HepG2 (cell line): ENCODE measurements at regions not wholly inside any gene's neighbourhood (a gene's known extent, or its start where the extent isn't known, plus 50 kb on each side); places are given as distances from the start of the nearest gene placed in this dataset.

Source experiments
- ATAC-seq: fragments of 200-7000 bp; cut with Tn5 transposase; 3 replicates; pipeline ENCODE4 v1.9.1; 2020; ENCODE audit warnings: mild to moderate bottlenecking, moderate library complexity
- BruUV-seq: library from RNA; stranded (reverse); fragments of 400-500 nt; replicated peaks from 2 replicates; lab custom pipeline; 2021; lab: Mats Ljungman, UMichigan
- CTCF ChIA-PET: fragments of 300-600 bp; formaldehyde crosslinking; extraction: SDS; loops from one replicate; lab custom pipeline; 2021; ENCODE audit warnings: low total read pairs, inconsistent platforms, low intra/inter-chr PET ratio; lab: Yijun Ruan, JAX
- POLR2A ChIA-PET: fragments of 350-600 bp; sonication (Branson Sonifier 250); formaldehyde crosslinking; loops from one replicate; lab custom pipeline; 2020; ENCODE audit warnings: antibody characterized with exemption, inconsistent platforms; lab: Yijun Ruan, JAX
- DNase-seq: peaks from one replicate; pipeline ENCODE4 v3.0.0-alpha.2; 2015; ENCODE audit warnings: low spot score
- FAIRE-seq: peaks from 3 replicates; lab custom pipeline; 2011; peaks lifted over from hg19 to GRCh38; lab: Jason Lieb, UNC
- H2AFZ ChIP-seq: one replicate; pipeline ENCODE4 v1.6.1; 2011; ENCODE audit warnings: low read length, inconsistent platforms
- H3K27ac ChIP-seq: fragments of 300-600 bp; 3 replicates; pipeline ENCODE4 v1.8.0; 2011; ENCODE audit warnings: mixed run types, mild to moderate bottlenecking, mixed read lengths, low read length, inconsistent platforms; ENCODE audit not compliant: insufficient read depth; ENCODE audit errors: extremely low read length
- H3K27me3 ChIP-seq, 2 experiments: fragments of 200-600 bp in 1 of 2; 2 replicates in 1 of 2; 3 replicates in 1 of 2; pipeline versions ENCODE4 v1.6.0 to v1.8.0; 2011; ENCODE audit warnings: low read length in 2 of 2, mild to moderate bottlenecking in 2 of 2, moderate library complexity in 2 of 2, inconsistent platforms in 1 of 2; ENCODE audit not compliant: insufficient read depth in 2 of 2, control insufficient read depth in 1 of 2
- H3K36me3 ChIP-seq, 2 experiments: fragments of 200-600 bp in 1 of 2; replicated peaks in 1 of 2; 2 replicates in 1 of 2; 3 replicates in 1 of 2; pipeline versions ENCODE4 v1.5.1 to v1.8.0; 2011; ENCODE audit warnings: low read length in 2 of 2, inconsistent platforms in 1 of 2; ENCODE audit not compliant: insufficient read depth in 2 of 2, control insufficient read depth in 1 of 2
- H3K4me1 ChIP-seq: 2 replicates; pipeline ENCODE4 v1.5.1; 2012; ENCODE audit warnings: low read length, inconsistent platforms; ENCODE audit not compliant: insufficient read depth
- H3K4me2 ChIP-seq: 2 replicates; pipeline ENCODE4 v1.6.0; 2011; ENCODE audit warnings: low read depth, low read length, inconsistent platforms
- H3K4me3 ChIP-seq, 3 experiments: fragments of 200-600 bp in 1 of 3; sonication (generic), shearing (Covaris generic) in 1 of 3; replicated peaks in 1 of 3; 2 replicates each; pipeline ENCODE4 v1.5.1; 2011 to 2016; ENCODE audit warnings: low read length in 3 of 3, inconsistent platforms in 2 of 3, low read depth in 2 of 3, mild to moderate bottlenecking in 2 of 3, control low read depth in 1 of 3, mixed read lengths in 1 of 3; ENCODE audit not compliant: insufficient read depth in 1 of 3
- H3K79me2 ChIP-seq: one replicate; pipeline ENCODE4 v1.6.1; 2011; ENCODE audit warnings: low read length, inconsistent platforms; ENCODE audit not compliant: insufficient read depth
- H3K9ac ChIP-seq: 2 replicates; pipeline ENCODE4 v1.6.0; 2011; ENCODE audit warnings: mild to moderate bottlenecking, low read depth, low read length, inconsistent platforms; ENCODE audit not compliant: insufficient read depth
- H3K9me3 ChIP-seq: 2 replicates; pipeline ENCODE4 v1.5.1; 2012; ENCODE audit warnings: mild to moderate bottlenecking, low read length
- H4K20me1 ChIP-seq: 2 replicates; pipeline ENCODE4 v1.6.0; 2011; ENCODE audit warnings: inconsistent platforms, mild to moderate bottlenecking, low read length, moderate library complexity; ENCODE audit not compliant: insufficient read depth
- CBFB ChIP-seq: sonication (generic); formaldehyde crosslinking; IDR thresholded peaks from 2 replicates; pipeline ENCODE4 v1.4.0; 2020; ENCODE audit warnings: missing genetic modification reagents
- PHF8 ChIP-seq: sonication (generic); formaldehyde crosslinking; IDR thresholded peaks from 2 replicates; pipeline ENCODE4 v1.5.0; 2020; ENCODE audit warnings: missing genetic modification reagents
- ZNF124 ChIP-seq: sonication (generic); formaldehyde crosslinking; IDR thresholded peaks from 2 replicates; pipeline ENCODE4 v1.4.0; 2020; ENCODE audit warnings: missing genetic modification reagents
- WGBS: methylation state at CpG from one replicate; pipeline ENCODE4 v1.1.6; 2017; ENCODE audit warnings: low lambda C conversion rate; 5-methylcytosine and 5-hydroxymethylcytosine counted together
- in situ Hi-C: cut with HindIII; loops from 2 replicates; pipeline ENCODE4 v1.10.0; 2017; ENCODE audit warnings: low pct_unique_long_range_greater_than_20kb; ENCODE audit not compliant: extremely low pct_ligation_motif_present
- intact Hi-C: fragments of 100-400 bp; cut with micrococcal nuclease; formaldehyde crosslinking; loops from one replicate; pipeline ENCODE4 v1.10.0; 2022; ENCODE audit not compliant: unreplicated experiment
- TF ChIP-seq, protein P1 (sequence below): sonication (generic); formaldehyde crosslinking; IDR thresholded peaks from 2 replicates; pipeline ENCODE4 v1.4.0; 2020; ENCODE audit warnings: missing genetic modification reagents
- TF ChIP-seq, protein P2 (sequence below): sonication (generic); formaldehyde crosslinking; conservative IDR thresholded peaks from 2 replicates; pipeline ENCODE4 v1.8.0; 2022; ENCODE audit warnings: low read depth, missing genetic modification reagents
- TF ChIP-seq, protein P3 (sequence below): sonication (generic); formaldehyde crosslinking; IDR thresholded peaks from 2 replicates; pipeline ENCODE4 v1.4.0; 2020; ENCODE audit warnings: missing genetic modification reagents; ENCODE audit errors: not compliant biosample characterization

DNA sequence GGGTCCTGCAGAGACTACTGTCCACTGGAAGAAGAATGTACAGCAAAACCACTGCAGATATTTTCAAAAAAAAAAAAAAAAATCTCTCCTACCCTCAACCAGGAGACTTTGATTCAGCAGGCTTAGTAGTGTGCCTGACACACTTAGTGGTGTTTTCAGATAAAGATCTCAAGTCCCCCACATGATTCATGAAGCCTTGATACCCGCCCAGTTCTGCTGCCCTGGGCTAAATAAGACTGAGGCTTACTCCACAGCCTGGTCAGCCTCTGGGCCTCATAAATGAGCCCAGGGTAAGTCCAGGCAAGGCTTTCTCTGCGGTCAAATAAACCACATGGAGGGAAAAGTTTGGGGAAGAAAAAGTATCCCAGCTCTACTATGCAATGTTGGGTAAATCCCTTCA is 222.1 kb upstream of the ARID1B start:
- DNase-seq (no peak), FAIRE-seq (no peak), ATAC-seq (no peak)
- Histone ChIP-seq H3K9me3 (no peaks in the 10 kb centered on the region), H3K9ac (no peak overlapping the region), H2AFZ (no peak overlapping the region), H3K27me3 (peaks cover 2 to 49% of the 10 kb centered on the region in 2 experiments; a peak in 3 of 5 replicates), H3K79me2 (no peaks in the 10 kb centered on the region), H4K20me1 (no peaks in the 10 kb centered on the region), H3K4me3 (no peak overlapping the region), H3K27ac (no peak overlapping the region), H3K36me3 (no peaks in the 10 kb centered on the region), H3K4me2 (no peak overlapping the region), H3K4me1 (no peaks in the 10 kb centered on the region)
- in situ Hi-C loops, result loop anchor here (25.0 kb wide), 3 partner anchors 207 to 632 kb away; no protein-coding TSS in a partner anchor
- intact Hi-C loops, result no loop called here
- POLR2A ChIA-PET, result no interaction called here
- TF ChIP-seq, protein P1, sequence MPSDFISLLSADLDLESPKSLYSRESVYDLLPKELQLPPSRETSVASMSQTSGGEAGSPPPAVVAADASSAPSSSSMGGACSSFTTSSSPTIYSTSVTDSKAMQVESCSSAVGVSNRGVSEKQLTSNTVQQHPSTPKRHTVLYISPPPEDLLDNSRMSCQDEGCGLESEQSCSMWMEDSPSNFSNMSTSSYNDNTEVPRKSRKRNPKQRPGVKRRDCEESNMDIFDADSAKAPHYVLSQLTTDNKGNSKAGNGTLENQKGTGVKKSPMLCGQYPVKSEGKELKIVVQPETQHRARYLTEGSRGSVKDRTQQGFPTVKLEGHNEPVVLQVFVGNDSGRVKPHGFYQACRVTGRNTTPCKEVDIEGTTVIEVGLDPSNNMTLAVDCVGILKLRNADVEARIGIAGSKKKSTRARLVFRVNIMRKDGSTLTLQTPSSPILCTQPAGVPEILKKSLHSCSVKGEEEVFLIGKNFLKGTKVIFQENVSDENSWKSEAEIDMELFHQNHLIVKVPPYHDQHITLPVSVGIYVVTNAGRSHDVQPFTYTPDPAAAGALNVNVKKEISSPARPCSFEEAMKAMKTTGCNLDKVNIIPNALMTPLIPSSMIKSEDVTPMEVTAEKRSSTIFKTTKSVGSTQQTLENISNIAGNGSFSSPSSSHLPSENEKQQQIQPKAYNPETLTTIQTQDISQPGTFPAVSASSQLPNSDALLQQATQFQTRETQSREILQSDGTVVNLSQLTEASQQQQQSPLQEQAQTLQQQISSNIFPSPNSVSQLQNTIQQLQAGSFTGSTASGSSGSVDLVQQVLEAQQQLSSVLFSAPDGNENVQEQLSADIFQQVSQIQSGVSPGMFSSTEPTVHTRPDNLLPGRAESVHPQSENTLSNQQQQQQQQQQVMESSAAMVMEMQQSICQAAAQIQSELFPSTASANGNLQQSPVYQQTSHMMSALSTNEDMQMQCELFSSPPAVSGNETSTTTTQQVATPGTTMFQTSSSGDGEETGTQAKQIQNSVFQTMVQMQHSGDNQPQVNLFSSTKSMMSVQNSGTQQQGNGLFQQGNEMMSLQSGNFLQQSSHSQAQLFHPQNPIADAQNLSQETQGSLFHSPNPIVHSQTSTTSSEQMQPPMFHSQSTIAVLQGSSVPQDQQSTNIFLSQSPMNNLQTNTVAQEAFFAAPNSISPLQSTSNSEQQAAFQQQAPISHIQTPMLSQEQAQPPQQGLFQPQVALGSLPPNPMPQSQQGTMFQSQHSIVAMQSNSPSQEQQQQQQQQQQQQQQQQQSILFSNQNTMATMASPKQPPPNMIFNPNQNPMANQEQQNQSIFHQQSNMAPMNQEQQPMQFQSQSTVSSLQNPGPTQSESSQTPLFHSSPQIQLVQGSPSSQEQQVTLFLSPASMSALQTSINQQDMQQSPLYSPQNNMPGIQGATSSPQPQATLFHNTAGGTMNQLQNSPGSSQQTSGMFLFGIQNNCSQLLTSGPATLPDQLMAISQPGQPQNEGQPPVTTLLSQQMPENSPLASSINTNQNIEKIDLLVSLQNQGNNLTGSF (CRISPR knock-in tag), result no peak
- TF ChIP-seq ZNF124 (CRISPR knock-in tag) (no peak), PHF8 (CRISPR knock-in tag) (no peak), CBFB (CRISPR knock-in tag) (no peak)
- TF ChIP-seq, protein P2, sequence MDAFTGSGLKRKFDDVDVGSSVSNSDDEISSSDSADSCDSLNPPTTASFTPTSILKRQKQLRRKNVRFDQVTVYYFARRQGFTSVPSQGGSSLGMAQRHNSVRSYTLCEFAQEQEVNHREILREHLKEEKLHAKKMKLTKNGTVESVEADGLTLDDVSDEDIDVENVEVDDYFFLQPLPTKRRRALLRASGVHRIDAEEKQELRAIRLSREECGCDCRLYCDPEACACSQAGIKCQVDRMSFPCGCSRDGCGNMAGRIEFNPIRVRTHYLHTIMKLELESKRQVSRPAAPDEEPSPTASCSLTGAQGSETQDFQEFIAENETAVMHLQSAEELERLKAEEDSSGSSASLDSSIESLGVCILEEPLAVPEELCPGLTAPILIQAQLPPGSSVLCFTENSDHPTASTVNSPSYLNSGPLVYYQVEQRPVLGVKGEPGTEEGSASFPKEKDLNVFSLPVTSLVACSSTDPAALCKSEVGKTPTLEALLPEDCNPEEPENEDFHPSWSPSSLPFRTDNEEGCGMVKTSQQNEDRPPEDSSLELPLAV (CRISPR knock-in tag), result no peak
- TF ChIP-seq, protein P3, sequence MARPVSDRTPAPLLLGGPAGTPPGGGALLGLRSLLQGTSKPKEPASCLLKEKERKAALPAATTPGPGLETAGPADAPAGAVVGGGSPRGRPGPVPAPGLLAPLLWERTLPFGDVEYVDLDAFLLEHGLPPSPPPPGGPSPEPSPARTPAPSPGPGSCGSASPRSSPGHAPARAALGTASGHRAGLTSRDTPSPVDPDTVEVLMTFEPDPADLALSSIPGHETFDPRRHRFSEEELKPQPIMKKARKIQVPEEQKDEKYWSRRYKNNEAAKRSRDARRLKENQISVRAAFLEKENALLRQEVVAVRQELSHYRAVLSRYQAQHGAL (CRISPR knock-in tag), result no peak
- WGBS, result 0% methylated on average over 2 of the region's 2 CpGs
- CTCF ChIA-PET, result no interaction called here
- BruUV-seq, result no TSS peak
